Adrenal gland (tissue), 9 donors: ENCODE measurements at regions not wholly inside any gene's neighbourhood (a gene's known extent, or its start where the extent isn't known, plus 50 kb on each side); places are given as distances from the start of the nearest gene placed in this dataset.
A peak's percentile ranks its signal among the peaks of the same experiment; 100 is the strongest.

ENCODE experiments used
- DNase-seq, 7 donors: peaks; one replicate each; pipeline ENCODE4 v3.0.0-alpha.2; 2019 to 2020
- H3K27ac ChIP-seq, 5 donors: fragments of 200-600 bp; sonication (generic) in 4 of 5; 1 replicate in 3 of 5; 2 replicates in 2 of 5; pipeline versions ENCODE4 v1.5.1 to v1.8.0; 2016 to 2020; ENCODE audit warnings: mild to moderate bottlenecking in 1 of 5
- H3K27me3 ChIP-seq: fragments of 200-600 bp; 2 replicates; pipeline ENCODE4 v1.8.0; 2021
- H3K36me3 ChIP-seq, 2 donors: fragments of 200-600 bp; replicated peaks in 1 of 2; 1 replicate in 1 of 2; 2 replicates in 1 of 2; pipeline versions ENCODE4 v1.5.1 to v1.8.0; 2018 to 2022
- H3K4me1 ChIP-seq, 2 donors: fragments of 200-600 bp; replicated peaks in 1 of 2; 1 replicate in 1 of 2; 2 replicates in 1 of 2; pipeline versions ENCODE4 v1.5.1 to v1.8.0; 2018 to 2021
- H3K4me3 ChIP-seq, 4 donors: fragments of 200-600 bp; sonication (generic) in 3 of 4; one replicate each; pipeline ENCODE4 v1.5.1; 2016 to 2018
- H3K9me3 ChIP-seq, 3 donors: fragments of 200-600 bp; sonication (generic) in 1 of 3; replicated peaks in 1 of 3; 1 replicate in 2 of 3; 2 replicates in 1 of 3; pipeline versions ENCODE4 v1.5.1 to v1.8.0; 2016 to 2021
- POLR2A ChIP-seq, 2 donors: fragments of 450-650 bp; IDR thresholded peaks; one replicate each; pipeline ENCODE4 v1.6.1; 2017; ENCODE audit warnings: antibody characterized with exemption in 2 of 2, mild to moderate bottlenecking in 2 of 2, moderate library complexity in 1 of 2
- WGBS, 4 donors: extraction: QIAGEN DNeasy Blood & Tissue Kit in 2 of 4; methylation state at CpG; one replicate each; pipeline versions ENCODE4 v1.1.5 to v1.1.7; 2013 to 2017; 5-methylcytosine and 5-hydroxymethylcytosine counted together
- intact Hi-C, 2 donors: fragments of 100-400 bp; cut with DNase I; formaldehyde crosslinking; loops; one replicate each; pipeline versions ENCODE4 v1.14.1 to v1.15.0; 2022 to 2023
- TF ChIP-seq, protein P1 (sequence below), 6 experiments: fragments of 450-650 bp in 4 of 6; fragments of 200-600 bp in 2 of 6; sonication (generic) in 1 of 6; IDR thresholded peaks; 1 replicate in 5 of 6; 2 replicates in 1 of 6; pipeline versions ENCODE4 v1.5.1 to v1.8.0; 2016 to 2021; ENCODE audit warnings: antibody characterized with exemption in 6 of 6, mild to moderate bottlenecking in 2 of 6, moderate library complexity in 1 of 6
- donor health status: healthy with polysubstance abuse.
- donor health status: Bipolar disorder and iron deficiency.
- donor health status: DM: yes; HTN: yes; CAD: no.
- donor health status: DM: no; HTN: no; CAD: no.
- donor health status: DM: no; HTN: no; CAD: no.

DNA sequence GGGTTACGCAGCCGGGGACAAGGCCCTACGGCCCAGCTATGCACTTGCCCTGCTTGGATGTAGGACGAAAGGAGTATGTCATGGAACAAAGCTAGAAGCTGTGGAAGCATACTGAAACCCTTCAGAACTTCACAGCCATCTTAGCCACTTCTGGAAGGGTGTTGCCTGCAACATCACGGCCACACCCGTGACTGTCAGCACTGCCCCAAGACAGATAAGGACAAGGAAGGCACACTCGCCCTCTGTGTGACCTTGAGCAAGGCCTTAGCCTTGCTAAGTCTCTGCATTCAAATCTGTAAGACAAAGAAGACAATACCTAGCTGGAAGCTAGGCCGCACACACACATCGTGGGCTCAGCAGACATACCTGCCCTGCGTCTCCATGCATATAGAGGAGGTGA lies 352.5 kb upstream of the MGMT start:
- Histone ChIP-seq H3K9me3 (no peaks in the 10 kb centered on the region), H3K27ac (no peak overlapping the region), H3K4me1 (no peaks in the 10 kb centered on the region), H3K27me3 (no peaks in the 10 kb centered on the region), H3K4me3 (no peak overlapping the region), H3K36me3 (no peaks in the 10 kb centered on the region)
- peak in 1 of 7 donors; percentile 23 for DNase-seq
- TF ChIP-seq, protein P1, sequence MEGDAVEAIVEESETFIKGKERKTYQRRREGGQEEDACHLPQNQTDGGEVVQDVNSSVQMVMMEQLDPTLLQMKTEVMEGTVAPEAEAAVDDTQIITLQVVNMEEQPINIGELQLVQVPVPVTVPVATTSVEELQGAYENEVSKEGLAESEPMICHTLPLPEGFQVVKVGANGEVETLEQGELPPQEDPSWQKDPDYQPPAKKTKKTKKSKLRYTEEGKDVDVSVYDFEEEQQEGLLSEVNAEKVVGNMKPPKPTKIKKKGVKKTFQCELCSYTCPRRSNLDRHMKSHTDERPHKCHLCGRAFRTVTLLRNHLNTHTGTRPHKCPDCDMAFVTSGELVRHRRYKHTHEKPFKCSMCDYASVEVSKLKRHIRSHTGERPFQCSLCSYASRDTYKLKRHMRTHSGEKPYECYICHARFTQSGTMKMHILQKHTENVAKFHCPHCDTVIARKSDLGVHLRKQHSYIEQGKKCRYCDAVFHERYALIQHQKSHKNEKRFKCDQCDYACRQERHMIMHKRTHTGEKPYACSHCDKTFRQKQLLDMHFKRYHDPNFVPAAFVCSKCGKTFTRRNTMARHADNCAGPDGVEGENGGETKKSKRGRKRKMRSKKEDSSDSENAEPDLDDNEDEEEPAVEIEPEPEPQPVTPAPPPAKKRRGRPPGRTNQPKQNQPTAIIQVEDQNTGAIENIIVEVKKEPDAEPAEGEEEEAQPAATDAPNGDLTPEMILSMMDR (IDR thresholded peaks at IDR 0.05), result no peak
- no peak for TF ChIP-seq POLR2A (IDR thresholded peaks at IDR 0.05)
- intact Hi-C loops, result no loop called here
- WGBS, 4 donors, result 75 to 81% (median 80%) methylated on average over 6 to 10 of the region's 10 CpGs

DNA sequence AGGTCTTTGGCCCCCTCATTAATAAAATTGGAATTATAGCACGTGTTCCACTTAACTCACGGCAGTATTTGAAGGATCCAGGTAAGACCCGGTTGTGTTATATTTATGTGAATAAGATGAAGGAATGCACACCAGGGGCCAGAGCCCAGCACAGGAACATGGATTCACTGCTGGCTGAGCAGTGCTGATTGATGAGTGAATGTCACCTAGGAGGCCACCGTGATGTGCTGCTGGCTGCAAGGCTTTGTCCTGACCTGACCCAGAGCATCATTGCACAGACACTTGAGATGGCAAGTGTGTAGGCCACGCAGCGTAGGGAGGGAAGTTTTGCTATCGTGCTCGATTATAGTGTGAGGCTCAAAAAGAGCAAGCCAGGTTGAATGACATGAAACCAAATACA lies 350.7 kb upstream of the MGMT start:
- 78 to 86% (median 80%) methylated on average over 8 of the region's 8 CpGs for WGBS, 4 donors

DNA sequence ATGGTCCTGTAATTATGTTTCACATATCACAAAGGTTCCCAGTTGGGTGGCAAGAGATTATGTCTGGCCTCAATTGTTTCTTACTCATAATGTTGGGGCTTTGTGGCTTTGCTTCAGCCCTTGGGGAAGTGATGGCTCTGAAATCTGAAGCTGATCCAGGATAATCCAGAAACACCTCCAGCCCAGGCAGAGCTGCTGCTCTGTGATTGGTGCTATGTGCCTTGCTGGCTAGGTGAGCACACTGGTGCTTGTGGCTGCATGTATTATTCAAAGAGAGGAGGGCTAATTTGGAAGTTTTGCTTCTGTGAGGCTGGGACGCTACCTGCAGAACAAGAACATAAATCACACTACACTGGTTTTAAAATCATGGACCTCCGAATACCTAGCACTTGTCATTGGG lies 346.6 kb upstream of the MGMT start:
- no peaks in the 10 kb centered on the region for H3K27me3 ChIP-seq
- no peak overlapping the region for H3K27ac ChIP-seq
- no peaks in the 10 kb centered on the region for H3K4me1 ChIP-seq
- TF ChIP-seq, protein P1 (IDR thresholded peaks at IDR 0.05), result no peak
- TF ChIP-seq POLR2A (IDR thresholded peaks at IDR 0.05), result no peak
- no peak for DNase-seq
- WGBS, 4 donors, result 44 to 50% (median 47%) methylated on average over 2 of the region's 2 CpGs
- H3K36me3 ChIP-seq, result no peaks in the 10 kb centered on the region
- H3K9me3 ChIP-seq, result peaks cover 0 to 6% (median 0%) of the 10 kb centered on the region in 3 donors
- no peak overlapping the region for H3K4me3 ChIP-seq
- intact Hi-C loops, result no loop called here

More for the DNA sequence above, 350.7 kb upstream of the MGMT start:
- Histone ChIP-seq H3K9me3 (no peaks in the 10 kb centered on the region), H3K4me3 (no peak overlapping the region), H3K4me1 (no peaks in the 10 kb centered on the region), H3K27me3 (no peaks in the 10 kb centered on the region), H3K36me3 (no peaks in the 10 kb centered on the region), H3K27ac (no peak overlapping the region)
- intact Hi-C loops, result no loop called here
- DNase-seq, result no peak
- no peak for TF ChIP-seq POLR2A (IDR thresholded peaks at IDR 0.05)
- TF ChIP-seq, protein P1 (IDR thresholded peaks at IDR 0.05), result no peak

DNA sequence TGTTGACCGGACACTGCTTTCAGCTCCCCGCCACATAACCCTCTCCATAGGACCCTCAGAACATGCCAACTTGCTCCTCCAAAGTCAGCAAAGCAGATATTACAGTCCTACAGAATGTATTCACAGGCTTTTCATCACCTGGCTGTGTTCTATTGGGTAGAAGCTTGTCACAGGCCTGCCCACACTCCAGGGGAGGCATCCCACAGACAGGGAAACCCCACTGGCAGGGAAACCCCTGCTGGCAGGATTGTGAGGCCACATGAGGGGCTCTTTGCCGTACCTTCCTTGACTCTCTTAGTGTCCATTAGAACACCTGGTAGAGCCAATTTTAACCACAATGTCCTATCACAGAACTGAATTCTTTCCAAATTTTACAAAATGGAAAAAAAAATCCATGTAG lies 344.2 kb upstream of the MGMT start:
- H3K4me3 ChIP-seq, result no peak overlapping the region
- intact Hi-C loops, result no loop called here
- no peaks in the 10 kb centered on the region for H3K4me1 ChIP-seq
- no peaks in the 10 kb centered on the region for H3K27me3 ChIP-seq
- no peak for DNase-seq
- no peaks in the 10 kb centered on the region for H3K36me3 ChIP-seq
- no peak for TF ChIP-seq POLR2A (IDR thresholded peaks at IDR 0.05)
- TF ChIP-seq, protein P1 (IDR thresholded peaks at IDR 0.05), result no peak
- H3K27ac ChIP-seq, result no peak overlapping the region
- 79 to 96% (median 90%) methylated on average over 3 of the region's 3 CpGs for WGBS, 4 donors
- peaks cover 0 to 6% (median 0%) of the 10 kb centered on the region in 3 donors for H3K9me3 ChIP-seq
